Suprapubic skin (tissue), 4 donors: ENCODE measurements at regions not wholly inside any gene's neighbourhood (a gene's known extent, or its start where the extent isn't known, plus 50 kb on each side); places are given as distances from the start of the nearest gene placed in this dataset.

Source experiments
- EP300 ChIP-seq: sonication (generic); formaldehyde crosslinking; IDR thresholded peaks from one replicate; pipeline ENCODE4 v1.6.1; 2017; ENCODE audit warnings: antibody characterized with exemption
- POLR2A ChIP-seq, 2 donors: fragments of 450-650 bp; IDR thresholded peaks; one replicate each; pipeline ENCODE4 v1.6.1; 2017; ENCODE audit warnings: antibody characterized with exemption in 2 of 2, mild to moderate bottlenecking in 2 of 2, moderate library complexity in 2 of 2
- POLR2AphosphoS5 ChIP-seq, 3 donors: sonication (generic); formaldehyde crosslinking; IDR thresholded peaks; one replicate each; pipeline ENCODE4 v1.6.1; 2017; ENCODE audit warnings: antibody characterized with exemption in 3 of 3
- TF ChIP-seq, protein P1 (sequence below), 2 donors: fragments of 200-600 bp in 1 of 2; fragments of 450-650 bp in 1 of 2; sonication (generic) in 1 of 2; IDR thresholded peaks; one replicate each; pipeline ENCODE4 v1.5.1; 2016 to 2019; ENCODE audit warnings: antibody characterized with exemption in 2 of 2, mild to moderate bottlenecking in 1 of 2, moderate library complexity in 1 of 2

DNA sequence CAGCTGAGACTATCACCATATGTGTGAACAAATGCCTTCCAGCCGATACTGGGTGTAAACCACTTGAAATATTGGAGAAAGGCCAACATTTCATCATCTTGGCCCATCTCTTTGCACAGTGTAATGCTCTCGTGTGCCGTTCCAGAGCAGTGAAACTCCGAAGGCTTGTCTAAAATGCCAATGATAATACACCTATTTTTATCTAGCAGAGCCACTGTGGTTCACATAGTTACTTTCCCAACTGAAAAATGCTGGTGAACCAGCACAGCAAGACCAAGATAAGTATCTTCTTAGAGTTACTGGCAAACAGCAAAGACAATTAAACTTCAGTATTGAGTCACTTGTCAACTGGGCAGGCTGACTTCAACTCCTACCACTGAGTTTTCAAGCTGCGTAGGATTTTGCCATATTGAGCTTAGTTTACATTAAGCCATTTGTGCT lies 379.9 kb upstream of the ACTBL2 start:
- TF ChIP-seq POLR2AphosphoS5 (IDR thresholded peaks at IDR 0.05) (peak in 2 of 3 donors; percentile 23 to 85), POLR2A (IDR thresholded peaks at IDR 0.05) (no peak), EP300 (no peak)
- TF ChIP-seq, protein P1, sequence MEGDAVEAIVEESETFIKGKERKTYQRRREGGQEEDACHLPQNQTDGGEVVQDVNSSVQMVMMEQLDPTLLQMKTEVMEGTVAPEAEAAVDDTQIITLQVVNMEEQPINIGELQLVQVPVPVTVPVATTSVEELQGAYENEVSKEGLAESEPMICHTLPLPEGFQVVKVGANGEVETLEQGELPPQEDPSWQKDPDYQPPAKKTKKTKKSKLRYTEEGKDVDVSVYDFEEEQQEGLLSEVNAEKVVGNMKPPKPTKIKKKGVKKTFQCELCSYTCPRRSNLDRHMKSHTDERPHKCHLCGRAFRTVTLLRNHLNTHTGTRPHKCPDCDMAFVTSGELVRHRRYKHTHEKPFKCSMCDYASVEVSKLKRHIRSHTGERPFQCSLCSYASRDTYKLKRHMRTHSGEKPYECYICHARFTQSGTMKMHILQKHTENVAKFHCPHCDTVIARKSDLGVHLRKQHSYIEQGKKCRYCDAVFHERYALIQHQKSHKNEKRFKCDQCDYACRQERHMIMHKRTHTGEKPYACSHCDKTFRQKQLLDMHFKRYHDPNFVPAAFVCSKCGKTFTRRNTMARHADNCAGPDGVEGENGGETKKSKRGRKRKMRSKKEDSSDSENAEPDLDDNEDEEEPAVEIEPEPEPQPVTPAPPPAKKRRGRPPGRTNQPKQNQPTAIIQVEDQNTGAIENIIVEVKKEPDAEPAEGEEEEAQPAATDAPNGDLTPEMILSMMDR (IDR thresholded peaks at IDR 0.05), result no peak
